Suppressor macrophage treated with lipopolysaccharide for 1 hour (primary cell): ENCODE measurements at regions not wholly inside any gene's neighbourhood (a gene's known extent, or its start where the extent isn't known, plus 50 kb on each side); places are given as distances from the start of the nearest gene placed in this dataset.

Experiments used
- DNase-seq, 3 donors: peaks; one replicate each; pipeline ENCODE4 v3.0.0-alpha.2; 2020 to 2022

DNA sequence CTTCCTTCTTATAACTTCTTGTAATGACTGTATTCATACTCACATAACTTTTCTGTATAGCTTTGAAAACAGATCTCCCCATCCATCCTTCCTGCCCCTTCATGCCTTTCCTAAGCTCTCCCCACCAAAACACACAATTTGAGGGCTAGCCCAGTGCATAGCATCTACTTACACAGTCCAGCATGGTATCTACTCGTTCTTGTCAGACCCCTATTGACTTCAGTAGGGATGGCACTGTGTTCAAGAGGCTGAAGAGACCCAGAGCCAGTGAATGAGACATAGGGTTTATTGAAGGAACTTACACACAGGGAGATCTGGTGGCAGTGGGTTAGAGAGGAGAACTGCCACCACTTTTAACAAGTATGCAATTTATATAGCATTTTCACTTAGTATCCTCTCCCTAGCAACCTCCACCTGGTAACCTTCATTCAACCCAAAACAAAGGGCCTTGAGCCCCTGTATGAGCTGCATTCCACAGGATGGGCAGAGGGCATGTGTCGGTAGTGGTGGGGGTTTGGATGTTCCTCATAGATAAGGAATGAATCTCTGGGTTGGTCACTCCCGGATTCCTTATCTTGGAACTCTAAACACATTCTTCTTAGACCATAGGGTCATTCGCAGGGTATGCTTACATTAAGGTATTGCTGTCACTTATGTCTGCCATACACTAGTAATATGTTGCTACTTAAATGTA lies 64.9 kb upstream of the GNG12 start:
- DNase-seq = no peak

DNA sequence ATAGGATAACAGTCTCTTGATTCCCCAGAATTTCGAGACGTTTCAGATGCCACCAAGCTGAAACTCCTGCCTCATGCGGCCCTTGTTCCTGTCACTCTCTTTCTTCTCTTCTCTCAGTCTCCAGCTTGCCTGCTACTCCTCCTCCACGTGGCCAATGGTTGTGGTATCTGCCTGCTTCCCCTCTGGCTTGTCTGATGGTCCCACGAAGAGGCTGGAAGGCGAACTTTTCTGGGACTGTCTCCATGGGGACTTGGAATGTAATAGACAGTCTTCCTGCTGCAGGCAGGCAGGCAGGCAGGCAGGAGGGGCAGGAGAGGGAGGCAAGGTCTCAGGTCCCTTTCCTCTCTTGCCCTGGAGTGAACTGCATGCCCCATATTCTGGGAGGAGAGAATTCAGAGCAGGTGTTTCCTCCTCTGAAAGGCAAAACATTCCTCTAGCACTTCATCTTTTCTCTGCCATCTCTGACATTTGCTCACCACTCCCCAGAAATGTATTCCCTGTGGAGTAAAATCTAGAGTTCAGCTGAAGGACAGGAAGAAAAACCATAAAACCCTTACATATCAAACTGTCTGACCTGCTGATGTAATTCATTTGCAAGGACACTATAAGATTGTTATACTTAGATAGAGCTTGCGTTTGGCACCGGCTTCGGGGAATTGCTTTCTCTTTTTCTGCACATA lies 64.1 kb upstream of the GNG12 start:
- no peak for DNase-seq

DNA sequence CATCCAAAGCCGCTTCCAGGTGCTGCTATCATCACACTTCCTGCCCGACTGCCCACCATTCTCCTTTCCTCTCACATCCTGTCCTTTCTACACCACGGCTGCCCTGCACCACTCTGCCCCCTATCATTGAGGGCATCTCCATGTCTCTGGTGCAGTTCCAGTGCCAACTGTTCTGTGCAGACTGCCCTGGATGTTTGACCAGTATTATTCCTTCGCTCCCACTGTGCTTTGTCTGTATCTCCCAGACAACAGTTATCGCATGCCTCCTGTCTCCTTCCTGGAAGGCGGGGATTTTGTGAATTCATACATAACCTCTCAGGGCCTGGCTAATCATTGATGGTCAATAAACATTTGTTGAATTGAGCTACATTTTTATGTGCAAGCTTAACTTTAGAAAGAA lies 63.6 kb upstream of the GNG12 start:
- DNase-seq = no peak

DNA sequence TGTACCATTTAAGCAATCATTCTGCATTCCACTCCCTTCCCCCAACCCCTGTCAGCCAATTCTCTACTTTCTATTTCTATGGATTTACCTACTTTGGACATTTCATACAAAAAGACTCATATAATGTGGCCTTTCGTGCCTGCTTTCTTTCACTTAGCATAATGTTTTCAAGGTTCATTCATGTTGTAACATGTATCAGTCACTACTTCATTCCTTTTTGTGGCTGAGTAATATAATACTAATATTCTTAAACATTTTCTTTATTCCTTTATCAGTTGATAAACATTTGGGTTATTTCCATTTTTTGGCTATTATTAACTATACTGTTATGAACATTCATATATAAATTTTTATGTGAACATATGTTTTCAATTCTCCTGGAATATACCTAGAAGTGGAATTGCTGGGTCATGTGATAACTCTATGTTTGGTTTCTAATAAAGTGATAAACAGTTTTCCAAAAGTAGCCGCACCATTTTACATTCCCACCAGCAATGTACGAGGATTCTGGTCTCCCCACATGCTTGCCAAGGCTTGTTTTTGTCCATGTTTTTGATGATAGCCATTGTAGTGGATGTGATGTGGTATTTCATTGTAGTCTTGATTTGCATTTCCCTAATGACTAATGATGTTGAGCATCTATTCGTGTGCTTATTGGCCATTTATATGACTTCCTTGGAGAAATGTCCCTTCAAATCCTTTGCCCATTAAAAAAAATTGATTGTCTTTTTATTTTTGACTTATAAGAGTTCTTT lies 61.9 kb upstream of the GNG12 start:
- no peak for DNase-seq

DNA sequence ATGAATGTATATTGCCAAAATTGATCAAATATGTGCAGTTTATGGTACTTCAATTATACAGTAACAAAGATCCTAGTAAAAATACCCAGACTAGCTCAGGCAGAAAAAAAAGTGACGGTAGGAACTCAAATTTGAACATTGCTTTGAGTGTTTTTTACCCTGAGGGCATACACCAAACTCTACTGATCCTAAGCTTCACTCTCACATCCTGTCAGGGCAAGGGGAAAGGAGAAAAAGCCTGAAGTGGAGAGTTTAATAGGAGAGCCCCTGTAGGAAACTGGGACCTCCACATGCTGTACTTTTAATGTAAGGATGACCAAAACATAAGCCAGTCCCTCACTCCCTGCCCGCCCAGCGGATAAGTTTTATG lies 59.8 kb upstream of the GNG12 start:
- DNase-seq = no peak

DNA sequence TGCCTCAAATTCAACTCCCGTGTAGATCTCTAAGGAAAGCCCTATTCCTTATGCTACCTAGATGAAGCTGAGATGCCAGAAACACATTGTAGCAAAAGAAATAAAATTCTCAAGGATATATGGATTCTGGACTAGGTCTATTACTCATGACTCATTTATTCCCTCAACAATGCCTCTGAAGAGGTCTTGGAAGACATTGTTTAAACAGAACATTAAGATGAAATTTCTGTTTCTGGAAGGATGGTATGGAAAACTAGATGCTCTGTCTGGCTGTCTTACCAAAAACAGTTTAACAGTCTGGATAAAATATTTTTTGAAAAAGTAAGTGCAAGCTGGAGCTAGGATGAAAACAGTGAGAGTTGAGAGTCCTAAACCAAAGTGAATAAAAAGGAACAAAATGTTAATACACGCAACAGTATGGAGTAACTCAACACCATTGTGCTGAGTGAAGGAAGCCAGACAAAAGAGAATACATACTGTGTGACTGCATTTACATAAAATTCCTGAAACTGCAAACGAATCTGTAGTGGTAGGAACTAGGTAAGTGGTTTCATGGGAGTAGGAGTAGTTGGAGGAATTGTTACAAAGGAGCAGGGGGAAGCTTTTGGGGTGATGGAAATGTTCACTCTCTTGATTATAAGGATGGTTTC lies 59.3 kb upstream of the GNG12 start:
- no peak for DNase-seq

DNA sequence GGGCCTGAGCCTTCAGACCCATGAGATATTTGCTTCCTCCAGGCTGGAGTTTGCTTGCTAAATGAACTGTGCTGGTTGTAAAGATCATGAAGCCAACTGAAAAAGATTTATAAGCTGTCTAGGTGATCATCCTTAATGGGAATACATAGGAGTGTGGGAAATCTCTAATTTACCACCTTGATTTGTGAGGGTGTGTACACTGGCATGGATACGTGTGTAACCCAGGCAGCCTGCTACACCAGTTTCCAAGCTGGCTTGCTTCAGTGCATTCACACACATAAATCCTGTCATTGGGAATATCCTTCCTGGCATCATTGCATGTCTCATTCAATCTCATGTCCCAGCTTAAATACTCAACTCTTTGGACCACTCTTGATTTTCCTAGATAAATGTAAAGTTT lies 57.6 kb upstream of the GNG12 start:
- DNase-seq = no peak

DNA sequence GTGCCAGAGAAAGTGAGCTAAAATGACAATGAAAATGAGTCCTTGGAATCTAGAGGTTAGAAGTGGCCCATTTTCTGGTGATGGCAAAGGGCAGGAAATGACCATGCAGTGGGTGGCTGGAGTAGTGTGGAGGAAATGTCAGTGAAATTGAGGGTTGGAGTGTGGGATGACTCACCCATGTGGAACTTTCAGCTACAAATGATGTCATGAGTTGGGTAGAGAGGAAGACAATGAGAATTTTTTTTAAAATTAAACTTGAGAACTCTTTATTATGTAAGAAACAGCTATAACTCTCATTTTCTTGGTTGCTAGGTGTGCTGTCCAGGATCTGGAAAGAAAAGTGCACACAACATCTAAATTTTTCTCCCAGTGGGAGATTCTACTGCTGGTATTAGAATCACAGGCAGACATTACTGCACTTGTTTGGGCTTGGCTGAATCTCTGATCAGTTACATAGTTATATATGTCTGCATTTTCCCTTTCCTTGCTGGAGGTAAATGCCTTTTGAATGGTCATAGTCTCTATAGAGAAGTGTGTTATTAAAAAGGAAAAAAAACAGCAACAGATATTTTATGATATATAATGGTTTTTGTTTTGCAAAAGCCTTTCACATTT lies 56.8 kb upstream of the GNG12 start:
- peak; percentile 71 to 89 (median 86) for DNase-seq

DNA sequence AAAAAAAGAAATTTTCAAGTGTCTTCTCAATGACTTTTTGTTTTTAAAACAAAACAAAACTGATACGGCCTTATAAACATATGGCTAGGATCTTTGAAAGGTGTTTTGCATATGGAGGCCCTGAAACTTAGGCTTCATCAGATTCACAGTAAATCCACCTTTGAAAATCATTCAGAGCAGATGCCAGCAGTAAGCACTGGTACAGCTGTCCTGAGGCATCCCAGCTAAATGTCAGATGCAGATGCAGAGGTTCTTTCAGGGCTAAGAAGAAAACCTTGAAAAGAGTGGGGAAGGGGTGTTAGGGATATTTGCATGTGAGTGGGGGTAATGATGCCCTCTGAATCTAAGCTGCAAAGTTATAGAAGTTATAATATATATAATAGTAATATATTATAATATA lies 56.2 kb upstream of the GNG12 start:
- peak in 1 of 3 donors; percentile 10 for DNase-seq

DNA sequence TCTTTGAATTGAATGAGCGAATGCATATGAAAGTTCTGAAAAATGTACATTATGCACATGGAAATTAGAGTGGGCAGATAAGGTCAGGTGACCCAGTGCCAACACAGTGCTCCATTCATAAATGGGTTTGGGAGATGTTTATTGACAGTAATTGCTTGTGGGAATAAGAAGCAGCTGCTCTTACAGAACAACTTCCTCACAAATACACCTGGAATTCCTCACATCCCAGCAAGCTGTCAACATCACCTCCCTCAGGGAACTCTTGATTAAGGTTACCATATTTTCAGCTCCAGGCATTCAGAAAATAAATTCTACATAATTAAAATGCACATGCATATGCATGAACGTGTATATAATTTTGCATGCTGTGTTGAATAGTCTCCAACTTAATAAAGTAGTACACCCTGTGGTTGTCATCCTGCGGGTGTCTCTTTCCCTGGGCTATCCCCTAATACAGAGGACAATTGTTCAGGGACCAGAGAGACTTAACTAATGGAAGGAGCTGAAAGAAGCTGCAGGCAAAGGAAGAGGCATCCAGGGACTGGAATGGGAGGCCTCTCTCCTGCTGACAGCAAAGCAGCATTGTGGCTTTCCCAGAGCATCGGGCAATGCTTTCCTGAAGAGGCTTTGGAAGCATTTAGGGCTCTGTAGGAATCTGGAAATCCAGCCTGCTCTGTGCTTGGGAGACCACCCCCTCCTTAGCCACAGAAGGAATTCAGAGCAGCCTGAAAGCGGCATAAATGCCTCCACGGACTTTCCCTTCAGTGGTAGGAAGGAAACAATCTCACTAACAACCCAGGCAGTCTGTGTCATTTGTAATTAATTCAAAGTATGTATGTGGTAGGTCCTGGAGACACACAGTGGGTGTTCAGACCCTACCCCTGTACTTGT lies 55.2 kb upstream of the GNG12 start:
- DNase-seq = peak in 1 of 3 donors; percentile 16

DNA sequence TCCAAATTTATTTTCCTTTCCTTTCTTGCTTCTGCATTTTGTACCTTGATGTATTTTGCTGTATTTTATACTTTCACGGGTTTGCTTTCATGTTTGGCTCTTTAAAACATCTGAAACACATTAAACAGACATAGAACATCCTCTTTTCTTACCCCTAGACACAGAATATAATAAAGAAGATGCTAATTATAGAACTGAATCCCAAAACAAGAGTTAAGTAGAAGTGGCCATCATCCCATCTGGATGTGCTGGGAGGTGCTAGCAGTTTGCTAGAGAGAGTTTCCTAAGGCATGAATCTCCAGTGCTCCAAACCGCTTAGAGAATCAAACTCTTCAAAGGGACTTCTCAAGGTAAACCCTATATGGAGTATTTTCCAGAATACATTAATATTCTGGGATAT lies 53.9 kb upstream of the GNG12 start:
- peak in 1 of 3 donors; percentile 1 for DNase-seq

DNA sequence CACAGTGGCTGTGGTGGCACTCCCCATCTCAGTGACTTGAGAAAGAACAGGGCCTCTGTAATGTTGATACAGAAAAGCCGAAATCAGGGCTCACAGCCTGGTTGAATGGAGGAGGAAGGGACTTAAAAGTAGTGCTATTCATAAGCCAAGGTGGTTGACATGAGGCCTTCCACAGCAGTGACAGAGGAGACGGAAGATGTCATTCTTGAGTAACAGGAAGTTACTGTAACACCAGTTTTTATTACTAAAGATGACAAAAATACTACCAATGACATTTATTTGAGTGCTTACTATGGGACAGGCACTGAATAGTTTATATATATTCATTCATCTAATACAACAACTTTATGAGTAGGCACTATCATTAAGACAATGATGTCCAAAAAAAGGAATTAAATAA lies 52.8 kb upstream of the GNG12 start:
- peak; percentile 24 to 63 (median 50) for DNase-seq

DNA sequence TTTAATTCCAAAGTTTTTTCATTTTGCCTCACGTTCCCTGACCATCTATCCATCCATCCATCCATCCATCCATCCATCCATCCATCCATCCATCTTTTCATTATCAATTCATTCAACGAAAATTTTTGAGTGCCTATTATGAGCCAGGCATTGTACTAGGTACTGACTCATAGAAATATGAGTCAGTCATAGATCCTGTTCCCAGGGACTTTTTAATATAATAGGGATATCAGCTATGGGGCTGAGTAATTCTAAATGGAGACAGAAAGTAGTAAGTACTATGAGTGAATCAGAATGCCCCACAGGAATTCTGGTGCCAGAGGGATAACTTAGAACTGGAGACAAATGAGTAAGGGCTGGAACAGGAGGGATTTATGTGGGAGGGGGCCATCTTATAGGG lies 49.8 kb upstream of the GNG12 start:
- peak; percentile 10 to 52 (median 38) for DNase-seq
